HEK293 (cell line): ENCODE measurements at regions not wholly inside any gene's neighbourhood (a gene's known extent, or its start where the extent isn't known, plus 50 kb on each side); places are given as distances from the start of the nearest gene placed in this dataset.
"Not testable (repeated sequence)": the region's sequence is repeated elsewhere in the genome, so short reads cannot be mapped to it uniquely, and the experiment has no call there.

Experiments
- CTCF ChIA-PET: fragments of 350-600 bp; formaldehyde crosslinking; extraction: SDS; loops from one replicate; lab custom pipeline; 2021; ENCODE audit warnings: antibody characterized with exemption; lab: Yijun Ruan, JAX
- POLR2A ChIA-PET: fragments of 300-600 bp; formaldehyde crosslinking; extraction: SDS; loops from one replicate; lab custom pipeline; 2020; ENCODE audit warnings: antibody characterized with exemption, inconsistent platforms; lab: Yijun Ruan, JAX
- H3K27ac ChIP-seq: fragments of 200-500 bp; sonication (Bioruptor generic); 2 replicates; pipeline ENCODE4 v1.5.1; 2014; ENCODE audit warnings: low read depth, low read length, control low read depth, inconsistent platforms; ENCODE audit errors: extremely low read depth
- H3K36me3 ChIP-seq, 2 experiments: fragments of 200-500 bp in 1 of 2; sonication (Bioruptor generic) in 1 of 2; 1 replicate in 1 of 2; 2 replicates in 1 of 2; pipeline ENCODE4 v1.5.1; 2014 to 2017; ENCODE audit warnings: inconsistent platforms in 2 of 2, low read length in 2 of 2; ENCODE audit not compliant: control insufficient read depth in 2 of 2, insufficient read depth in 1 of 2
- H3K4me1 ChIP-seq: fragments of 200-500 bp; sonication (Bioruptor generic); 2 replicates; pipeline ENCODE4 v1.5.1; 2014; ENCODE audit warnings: mild to moderate bottlenecking, low read length, inconsistent platforms; ENCODE audit not compliant: control insufficient read depth, insufficient read depth
- H3K4me3 ChIP-seq: 2 replicates; pipeline ENCODE4 v1.5.1; 2011; ENCODE audit warnings: low read depth, mild to moderate bottlenecking, control low read depth, low read length, moderate library complexity
- H3K9me3 ChIP-seq: fragments of 200-500 bp; sonication (Bioruptor generic); 2 replicates; pipeline ENCODE4 v1.5.1; 2014; ENCODE audit warnings: low read depth, low read length, inconsistent platforms; ENCODE audit not compliant: control insufficient read depth, insufficient read depth
- KLF8 ChIP-seq: fragments of 450-650 bp; formaldehyde crosslinking; IDR thresholded peaks from 2 replicates; pipeline ENCODE4 v1.5.1; 2016; ENCODE audit warnings: missing biosample characterization, missing genetic modification characterization
- TCF7L2 ChIP-seq: IDR thresholded peaks from 2 replicates; pipeline ENCODE4 v1.6.1; 2011; ENCODE audit warnings: low read depth, mild to moderate bottlenecking, inconsistent platforms, low read length, moderate library complexity, borderline replicate concordance
- YY1 ChIP-seq: fragments of 450-650 bp; formaldehyde crosslinking; IDR thresholded peaks from 2 replicates; pipeline ENCODE4 v1.5.1; 2018; ENCODE audit warnings: missing biosample characterization, missing genetic modification characterization
- ZBTB48 ChIP-seq: fragments of 450-650 bp; formaldehyde crosslinking; IDR thresholded peaks from 2 replicates; pipeline ENCODE4 v1.5.1; 2016; ENCODE audit warnings: missing biosample characterization, missing genetic modification characterization
- ZFHX2 ChIP-seq: fragments of 450-650 bp; formaldehyde crosslinking; conservative IDR thresholded peaks from 2 replicates; pipeline ENCODE4 v1.5.1; 2016; ENCODE audit warnings: missing biosample characterization, missing genetic modification characterization
- ZNF114 ChIP-seq: fragments of 450-650 bp; formaldehyde crosslinking; IDR thresholded peaks from 2 replicates; pipeline ENCODE4 v1.5.0; 2017; ENCODE audit warnings: missing biosample characterization, missing genetic modification characterization
- ZNF24 ChIP-seq: fragments of 450-650 bp; formaldehyde crosslinking; IDR thresholded peaks from 2 replicates; pipeline ENCODE4 v1.5.1; 2016; ENCODE audit warnings: missing biosample characterization, missing genetic modification characterization
- ZNF350 ChIP-seq: fragments of 450-650 bp; formaldehyde crosslinking; IDR thresholded peaks from 2 replicates; pipeline ENCODE4 v1.5.0; 2017; ENCODE audit warnings: missing biosample characterization, mild to moderate bottlenecking, missing genetic modification characterization
- ZNF664 ChIP-seq: fragments of 450-650 bp; formaldehyde crosslinking; IDR thresholded peaks from 2 replicates; pipeline ENCODE4 v1.5.1; 2016; ENCODE audit warnings: missing biosample characterization, missing genetic modification characterization
- TF ChIP-seq, protein P1 (sequence below): fragments of 450-650 bp; formaldehyde crosslinking; IDR thresholded peaks from 2 replicates; pipeline ENCODE4 v1.5.1; 2016; ENCODE audit warnings: missing biosample characterization, missing genetic modification characterization
- TF ChIP-seq, protein P2 (sequence below): fragments of 450-650 bp; formaldehyde crosslinking; IDR thresholded peaks from 2 replicates; pipeline ENCODE4 v1.5.1; 2016; ENCODE audit warnings: missing biosample characterization, missing genetic modification characterization
- TF ChIP-seq, protein P3 (sequence below): fragments of 450-650 bp; formaldehyde crosslinking; IDR thresholded peaks from 2 replicates; pipeline ENCODE4 v1.5.1; 2016; ENCODE audit warnings: missing biosample characterization, missing genetic modification characterization, low read depth
- TF ChIP-seq, protein P4 (sequence below): fragments of 450-650 bp; formaldehyde crosslinking; IDR thresholded peaks from 2 replicates; pipeline ENCODE4 v1.5.1; 2016; ENCODE audit warnings: missing biosample characterization, missing genetic modification characterization, low read depth
- TF ChIP-seq, protein P5 (sequence below): fragments of 450-650 bp; formaldehyde crosslinking; IDR thresholded peaks from 2 replicates; pipeline ENCODE4 v1.5.1; 2016; ENCODE audit warnings: missing biosample characterization, missing genetic modification characterization

DNA sequence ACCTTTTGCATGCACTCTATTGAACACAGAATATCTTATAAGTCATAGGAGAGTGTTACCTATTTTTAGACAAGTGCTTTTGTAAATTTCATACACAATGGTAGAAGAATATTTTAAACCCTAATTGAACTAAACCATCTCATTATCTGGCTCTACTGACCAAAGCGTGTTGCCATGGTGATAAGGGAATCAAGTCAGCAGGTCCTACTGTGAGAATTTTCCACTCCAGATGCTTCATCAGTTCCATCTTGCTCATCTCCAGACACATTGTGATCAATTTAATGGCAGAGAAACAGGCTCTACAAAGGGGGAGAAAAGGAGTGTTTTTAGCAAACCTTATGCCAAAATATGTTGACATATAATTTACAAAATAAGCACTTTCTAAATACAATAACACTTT is 621.9 kb upstream of the GHITM start (continued):
- TF ChIP-seq, protein P1, sequence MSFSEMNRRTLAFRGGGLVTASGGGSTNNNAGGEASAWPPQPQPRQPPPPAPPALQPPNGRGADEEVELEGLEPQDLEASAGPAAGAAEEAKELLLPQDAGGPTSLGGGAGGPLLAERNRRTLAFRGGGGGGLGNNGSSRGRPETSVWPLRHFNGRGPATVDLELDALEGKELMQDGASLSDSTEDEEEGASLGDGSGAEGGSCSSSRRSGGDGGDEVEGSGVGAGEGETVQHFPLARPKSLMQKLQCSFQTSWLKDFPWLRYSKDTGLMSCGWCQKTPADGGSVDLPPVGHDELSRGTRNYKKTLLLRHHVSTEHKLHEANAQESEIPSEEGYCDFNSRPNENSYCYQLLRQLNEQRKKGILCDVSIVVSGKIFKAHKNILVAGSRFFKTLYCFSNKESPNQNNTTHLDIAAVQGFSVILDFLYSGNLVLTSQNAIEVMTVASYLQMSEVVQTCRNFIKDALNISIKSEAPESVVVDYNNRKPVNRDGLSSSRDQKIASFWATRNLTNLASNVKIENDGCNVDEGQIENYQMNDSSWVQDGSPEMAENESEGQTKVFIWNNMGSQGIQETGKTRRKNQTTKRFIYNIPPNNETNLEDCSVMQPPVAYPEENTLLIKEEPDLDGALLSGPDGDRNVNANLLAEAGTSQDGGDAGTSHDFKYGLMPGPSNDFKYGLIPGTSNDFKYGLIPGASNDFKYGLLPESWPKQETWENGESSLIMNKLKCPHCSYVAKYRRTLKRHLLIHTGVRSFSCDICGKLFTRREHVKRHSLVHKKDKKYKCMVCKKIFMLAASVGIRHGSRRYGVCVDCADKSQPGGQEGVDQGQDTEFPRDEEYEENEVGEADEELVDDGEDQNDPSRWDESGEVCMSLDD (tag by site-specific recombination) = no peak
- TF ChIP-seq, all 188 proteins: peak for 0

DNA sequence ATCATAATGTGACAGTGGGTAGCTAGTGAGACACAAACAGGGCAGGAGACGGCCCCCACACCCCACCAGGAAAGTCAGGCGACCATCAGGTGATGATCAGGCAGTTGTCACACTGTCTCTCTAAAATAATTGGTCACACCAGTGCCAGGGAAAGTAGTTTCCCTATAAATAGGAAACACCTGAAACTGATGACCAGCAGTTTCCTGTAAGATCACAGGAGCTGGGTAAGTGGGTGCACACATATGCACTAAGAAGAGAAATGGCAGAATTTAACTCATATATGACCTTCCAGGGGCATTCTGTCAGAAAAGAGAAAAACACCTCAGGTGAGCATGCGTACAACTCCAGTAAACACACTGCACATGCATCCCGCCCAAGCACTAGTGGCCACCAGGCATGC is 620.5 kb upstream of the GHITM start:
- Histone ChIP-seq H3K4me1 (no peaks in the 10 kb centered on the region), H3K27ac (no peak overlapping the region), H3K36me3 (no peaks in the 10 kb centered on the region), H3K4me3 (no peak overlapping the region), H3K9me3 (no peaks in the 10 kb centered on the region)
- CTCF ChIA-PET = interaction anchor here (0.8 kb wide), 1 partner anchor 12 kb away, joined by 3 read pairs; no protein-coding TSS in a partner anchor
- POLR2A ChIA-PET = no interaction called here
- TF ChIP-seq ZNF24 = no peak
- TF ChIP-seq ZFHX2 (tag by site-specific recombination) = no peak
- TF ChIP-seq, protein P2, sequence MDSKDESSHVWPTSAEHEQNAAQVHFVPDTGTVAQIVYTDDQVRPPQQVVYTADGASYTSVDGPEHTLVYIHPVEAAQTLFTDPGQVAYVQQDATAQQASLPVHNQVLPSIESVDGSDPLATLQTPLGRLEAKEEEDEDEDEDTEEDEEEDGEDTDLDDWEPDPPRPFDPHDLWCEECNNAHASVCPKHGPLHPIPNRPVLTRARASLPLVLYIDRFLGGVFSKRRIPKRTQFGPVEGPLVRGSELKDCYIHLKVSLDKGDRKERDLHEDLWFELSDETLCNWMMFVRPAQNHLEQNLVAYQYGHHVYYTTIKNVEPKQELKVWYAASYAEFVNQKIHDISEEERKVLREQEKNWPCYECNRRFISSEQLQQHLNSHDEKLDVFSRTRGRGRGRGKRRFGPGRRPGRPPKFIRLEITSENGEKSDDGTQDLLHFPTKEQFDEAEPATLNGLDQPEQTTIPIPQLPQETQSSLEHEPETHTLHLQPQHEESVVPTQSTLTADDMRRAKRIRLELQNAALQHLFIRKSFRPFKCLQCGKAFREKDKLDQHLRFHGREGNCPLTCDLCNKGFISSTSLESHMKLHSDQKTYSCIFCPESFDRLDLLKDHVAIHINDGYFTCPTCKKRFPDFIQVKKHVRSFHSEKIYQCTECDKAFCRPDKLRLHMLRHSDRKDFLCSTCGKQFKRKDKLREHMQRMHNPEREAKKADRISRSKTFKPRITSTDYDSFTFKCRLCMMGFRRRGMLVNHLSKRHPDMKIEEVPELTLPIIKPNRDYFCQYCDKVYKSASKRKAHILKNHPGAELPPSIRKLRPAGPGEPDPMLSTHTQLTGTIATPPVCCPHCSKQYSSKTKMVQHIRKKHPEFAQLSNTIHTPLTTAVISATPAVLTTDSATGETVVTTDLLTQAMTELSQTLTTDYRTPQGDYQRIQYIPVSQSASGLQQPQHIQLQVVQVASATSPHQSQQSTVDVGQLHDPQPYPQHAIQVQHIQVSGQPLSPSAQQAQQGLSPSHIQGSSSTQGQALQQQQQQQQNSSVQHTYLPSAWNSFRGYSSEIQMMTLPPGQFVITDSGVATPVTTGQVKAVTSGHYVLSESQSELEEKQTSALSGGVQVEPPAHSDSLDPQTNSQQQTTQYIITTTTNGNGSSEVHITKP (tag by site-specific recombination) = no peak
- no peak for TF ChIP-seq ZNF350 (tag by site-specific recombination)
- no peak for TF ChIP-seq KLF8 (tag by site-specific recombination)
- TF ChIP-seq ZBTB48 = no peak
- no peak for TF ChIP-seq TCF7L2
- TF ChIP-seq ZNF664 (tag by site-specific recombination) = no peak

DNA sequence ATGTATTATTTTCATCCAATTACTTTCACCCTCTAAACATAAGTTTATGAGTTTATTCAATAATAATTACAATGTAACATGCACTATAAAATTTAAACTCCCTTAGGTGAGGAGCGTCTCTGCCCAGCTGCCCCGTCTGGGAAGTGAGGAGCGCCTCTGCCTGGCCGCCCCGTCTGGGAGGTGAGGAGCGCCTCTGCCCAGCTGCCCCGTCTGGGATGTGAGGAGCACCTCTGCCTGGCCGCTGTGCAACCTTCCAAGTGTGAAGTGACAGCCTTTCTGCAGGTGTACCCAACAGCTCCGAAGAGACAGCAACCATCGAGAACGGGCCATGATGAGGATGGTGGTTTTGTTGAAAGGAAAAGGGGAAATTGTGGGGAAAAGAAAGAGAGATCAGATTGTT is 618.9 kb upstream of the GHITM start:
- H3K36me3 ChIP-seq, H3K4me3 ChIP-seq, H3K9me3 ChIP-seq, CTCF ChIA-PET, POLR2A ChIA-PET, H3K27ac ChIP-seq, H3K4me1 ChIP-seq: not testable (repeated sequence)

DNA sequence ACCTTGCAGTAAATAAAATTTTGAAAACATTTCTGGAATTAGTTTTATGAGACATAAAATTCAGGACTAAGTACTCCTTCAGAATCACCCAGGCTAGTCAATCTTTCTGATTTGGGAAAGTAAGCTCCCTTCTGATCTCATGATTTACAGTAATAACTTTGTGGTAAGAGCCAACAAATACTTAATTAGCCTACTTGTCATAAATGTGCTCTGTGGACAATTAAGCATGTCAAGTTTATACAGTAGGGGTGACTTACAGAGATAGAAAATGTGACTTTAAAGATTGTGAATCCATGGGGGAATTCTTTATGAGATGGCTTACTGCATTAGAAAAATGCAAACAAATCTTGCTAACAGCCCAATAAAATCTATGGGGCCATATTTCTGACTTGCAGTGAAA is 616.9 kb upstream of the GHITM start:
- no peaks in the 10 kb centered on the region for H3K9me3 ChIP-seq
- no peaks in the 10 kb centered on the region for H3K36me3 ChIP-seq
- no peak overlapping the region for H3K4me3 ChIP-seq
- ChIA-PET CTCF (interaction anchor here (0.8 kb wide), 2 partner anchors 23 to 726 kb away, joined by 3 read pairs; no protein-coding TSS in a partner anchor), POLR2A (no interaction called here)
- no peak overlapping the region for H3K27ac ChIP-seq
- H3K4me1 ChIP-seq = no peaks in the 10 kb centered on the region
- TF ChIP-seq, protein P3, sequence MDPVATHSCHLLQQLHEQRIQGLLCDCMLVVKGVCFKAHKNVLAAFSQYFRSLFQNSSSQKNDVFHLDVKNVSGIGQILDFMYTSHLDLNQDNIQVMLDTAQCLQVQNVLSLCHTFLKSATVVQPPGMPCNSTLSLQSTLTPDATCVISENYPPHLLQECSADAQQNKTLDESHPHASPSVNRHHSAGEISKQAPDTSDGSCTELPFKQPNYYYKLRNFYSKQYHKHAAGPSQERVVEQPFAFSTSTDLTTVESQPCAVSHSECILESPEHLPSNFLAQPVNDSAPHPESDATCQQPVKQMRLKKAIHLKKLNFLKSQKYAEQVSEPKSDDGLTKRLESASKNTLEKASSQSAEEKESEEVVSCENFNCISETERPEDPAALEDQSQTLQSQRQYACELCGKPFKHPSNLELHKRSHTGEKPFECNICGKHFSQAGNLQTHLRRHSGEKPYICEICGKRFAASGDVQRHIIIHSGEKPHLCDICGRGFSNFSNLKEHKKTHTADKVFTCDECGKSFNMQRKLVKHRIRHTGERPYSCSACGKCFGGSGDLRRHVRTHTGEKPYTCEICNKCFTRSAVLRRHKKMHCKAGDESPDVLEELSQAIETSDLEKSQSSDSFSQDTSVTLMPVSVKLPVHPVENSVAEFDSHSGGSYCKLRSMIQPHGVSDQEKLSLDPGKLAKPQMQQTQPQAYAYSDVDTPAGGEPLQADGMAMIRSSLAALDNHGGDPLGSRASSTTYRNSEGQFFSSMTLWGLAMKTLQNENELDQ = no peak
- TF ChIP-seq YY1 (tag by site-specific recombination) = no peak
- TF ChIP-seq, protein P4, sequence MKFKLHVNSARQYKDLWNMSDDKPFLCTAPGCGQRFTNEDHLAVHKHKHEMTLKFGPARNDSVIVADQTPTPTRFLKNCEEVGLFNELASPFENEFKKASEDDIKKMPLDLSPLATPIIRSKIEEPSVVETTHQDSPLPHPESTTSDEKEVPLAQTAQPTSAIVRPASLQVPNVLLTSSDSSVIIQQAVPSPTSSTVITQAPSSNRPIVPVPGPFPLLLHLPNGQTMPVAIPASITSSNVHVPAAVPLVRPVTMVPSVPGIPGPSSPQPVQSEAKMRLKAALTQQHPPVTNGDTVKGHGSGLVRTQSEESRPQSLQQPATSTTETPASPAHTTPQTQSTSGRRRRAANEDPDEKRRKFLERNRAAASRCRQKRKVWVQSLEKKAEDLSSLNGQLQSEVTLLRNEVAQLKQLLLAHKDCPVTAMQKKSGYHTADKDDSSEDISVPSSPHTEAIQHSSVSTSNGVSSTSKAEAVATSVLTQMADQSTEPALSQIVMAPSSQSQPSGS (tag by site-specific recombination) = no peak
- TF ChIP-seq, protein P5, sequence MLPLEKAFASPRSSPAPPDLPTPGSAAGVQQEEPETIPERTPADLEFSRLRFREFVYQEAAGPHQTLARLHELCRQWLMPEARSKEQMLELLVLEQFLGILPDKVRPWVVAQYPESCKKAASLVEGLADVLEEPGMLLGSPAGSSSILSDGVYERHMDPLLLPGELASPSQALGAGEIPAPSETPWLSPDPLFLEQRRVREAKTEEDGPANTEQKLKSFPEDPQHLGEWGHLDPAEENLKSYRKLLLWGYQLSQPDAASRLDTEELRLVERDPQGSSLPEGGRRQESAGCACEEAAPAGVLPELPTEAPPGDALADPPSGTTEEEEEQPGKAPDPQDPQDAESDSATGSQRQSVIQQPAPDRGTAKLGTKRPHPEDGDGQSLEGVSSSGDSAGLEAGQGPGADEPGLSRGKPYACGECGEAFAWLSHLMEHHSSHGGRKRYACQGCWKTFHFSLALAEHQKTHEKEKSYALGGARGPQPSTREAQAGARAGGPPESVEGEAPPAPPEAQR (tag by site-specific recombination) = no peak
- TF ChIP-seq ZNF114 (tag by site-specific recombination) = no peak
